Hepatocyte (in vitro differentiated cells): ENCODE measurements at regions not wholly inside any gene's neighbourhood (a gene's known extent, or its start where the extent isn't known, plus 50 kb on each side); places are given as distances from the start of the nearest gene placed in this dataset.

Experiments
- DNase-seq: peaks from one replicate; pipeline ENCODE4 v3.0.0-alpha.2; 2016; ENCODE audit warnings: low spot score
- H2AFZ ChIP-seq: fragments of 200-600 bp; sonication (generic); 2 replicates; pipeline ENCODE4 v1.6.0; 2016; ENCODE audit warnings: antibody characterized with exemption, mild to moderate bottlenecking
- H3K27ac ChIP-seq: fragments of 200-600 bp; sonication (generic); 2 replicates; pipeline ENCODE4 v1.5.1; 2016; ENCODE audit warnings: mild to moderate bottlenecking
- H3K27me3 ChIP-seq: fragments of 200-600 bp; sonication (generic); 2 replicates; pipeline ENCODE4 v1.6.1; 2016
- H3K36me3 ChIP-seq: fragments of 200-600 bp; sonication (generic); replicated peaks from 2 replicates; pipeline ENCODE4 v1.5.1; 2016; ENCODE audit warnings: low read depth; ENCODE audit not compliant: insufficient read depth
- H3K4me1 ChIP-seq: fragments of 200-600 bp; sonication (generic); 2 replicates; pipeline ENCODE4 v1.5.1; 2016; ENCODE audit warnings: mild to moderate bottlenecking, moderate library complexity; ENCODE audit not compliant: insufficient read depth
- H3K4me2 ChIP-seq: fragments of 200-600 bp; sonication (generic); 2 replicates; pipeline ENCODE4 v1.6.0; 2016
- H3K4me3 ChIP-seq: fragments of 200-600 bp; sonication (generic); 2 replicates; pipeline ENCODE4 v1.5.1; 2016; ENCODE audit warnings: mild to moderate bottlenecking
- H3K79me2 ChIP-seq: fragments of 200-600 bp; sonication (generic); 2 replicates; pipeline ENCODE4 v1.6.0; 2017; ENCODE audit warnings: mild to moderate bottlenecking
- H3K9me2 ChIP-seq: fragments of 200-600 bp; sonication (generic); replicated peaks from 2 replicates; pipeline ENCODE4 v1.6.0; 2017; ENCODE audit warnings: mild to moderate bottlenecking; ENCODE audit not compliant: insufficient read depth
- H3K9me3 ChIP-seq: fragments of 200-600 bp; sonication (generic); 2 replicates; pipeline ENCODE4 v1.5.1; 2016; ENCODE audit warnings: low read depth, mild to moderate bottlenecking
- H4K20me1 ChIP-seq: fragments of 200-600 bp; sonication (generic); 2 replicates; pipeline ENCODE4 v1.6.0; 2016; ENCODE audit warnings: mild to moderate bottlenecking; ENCODE audit not compliant: insufficient read depth, poor library complexity, severe bottlenecking
- CTCF ChIP-seq: fragments of 200-600 bp; sonication (generic); IDR thresholded peaks from 2 replicates; pipeline ENCODE4 v1.5.1; 2016; ENCODE audit warnings: antibody characterized with exemption, mild to moderate bottlenecking; ENCODE audit not compliant: poor library complexity
- EZH2 ChIP-seq: fragments of 200-600 bp; sonication (generic); IDR thresholded peaks from 2 replicates; pipeline ENCODE4 v1.6.1; 2016; ENCODE audit warnings: antibody characterized with exemption, mild to moderate bottlenecking, borderline replicate concordance
- EZH2phosphoT487 ChIP-seq: fragments of 200-600 bp; sonication (generic); IDR thresholded peaks from one replicate; pipeline ENCODE4 v1.6.1; 2018; ENCODE audit warnings: antibody characterized with exemption, mild to moderate bottlenecking, low read depth, moderate library complexity; ENCODE audit not compliant: unreplicated experiment, severe bottlenecking
- WGBS: methylation state at CpG from one replicate; pipeline ENCODE4 v1.1.6; 2016; ENCODE audit warnings: low lambda C conversion rate; ENCODE audit errors: missing lambda C conversion rate; 5-methylcytosine and 5-hydroxymethylcytosine counted together

- Histone ChIP-seq H3K4me1 (peaks cover 23% of the 10 kb centered on the region), H3K4me2 (no peak overlapping the region), H4K20me1 (no peaks in the 10 kb centered on the region), H3K79me2 (no peaks in the 10 kb centered on the region), H3K9me2 (no peaks in the 10 kb centered on the region), H3K27ac (no peak overlapping the region), H3K9me3 (no peaks in the 10 kb centered on the region), H3K27me3 (no peaks in the 10 kb centered on the region), H3K4me3 (no peak overlapping the region), H2AFZ (no peak overlapping the region), H3K36me3 (no peaks in the 10 kb centered on the region)
- TF ChIP-seq EZH2 (no peak), CTCF (peak; percentile 58)
- WGBS: 65% methylated on average over 4 of the region's 4 CpGs
- DNase-seq: peak; percentile 41
These were observed 59.2 kb upstream of the TSPAN8 start for GRCh38 chr12:71216725-71217579.

GRCh38 chr12:71214511-71215285, 56.9 kb upstream of the TSPAN8 start:
- Histone ChIP-seq H3K79me2 (no peaks in the 10 kb centered on the region), H3K27me3 (no peaks in the 10 kb centered on the region), H3K36me3 (no peaks in the 10 kb centered on the region), H3K9me3 (no peaks in the 10 kb centered on the region), H3K4me1 (peaks cover 23% of the 10 kb centered on the region), H2AFZ (no peak overlapping the region), H3K4me2 (peak overlapping the region; percentile 30), H3K27ac (peak overlapping the region; percentile 66), H3K4me3 (no peak overlapping the region), H4K20me1 (no peaks in the 10 kb centered on the region), H3K9me2 (no peaks in the 10 kb centered on the region)
- DNase-seq: peak; percentile 54
- WGBS: 37% methylated on average over 6 of the region's 6 CpGs
- TF ChIP-seq EZH2phosphoT487: no peak
- no peak for TF ChIP-seq EZH2
- TF ChIP-seq CTCF: no peak

GRCh38 chr12:71208053-71208685, 50.4 kb upstream of the TSPAN8 start:
- TF ChIP-seq CTCF (no peak), EZH2 (no peak), EZH2phosphoT487 (no peak)
- no peaks in the 10 kb centered on the region for H3K4me1 ChIP-seq
- DNase-seq: no peak
- H3K36me3 ChIP-seq: no peaks in the 10 kb centered on the region
- no peak overlapping the region for H3K4me3 ChIP-seq
- H3K9me2 ChIP-seq: no peaks in the 10 kb centered on the region
- WGBS: 47% methylated on average over 1 of the region's 1 CpG
- no peak overlapping the region for H3K4me2 ChIP-seq
- H3K9me3 ChIP-seq: peaks cover 4% of the 10 kb centered on the region
- no peaks in the 10 kb centered on the region for H4K20me1 ChIP-seq
- no peaks in the 10 kb centered on the region for H3K27me3 ChIP-seq
- no peak overlapping the region for H2AFZ ChIP-seq
- H3K79me2 ChIP-seq: no peaks in the 10 kb centered on the region
- no peak overlapping the region for H3K27ac ChIP-seq
